ENCODE measurements at regions not wholly inside any gene's neighbourhood (a gene's known extent, or its start where the extent isn't known, plus 50 kb on each side); places are given as distances from the start of the nearest gene placed in this dataset.
A peak's percentile ranks its signal among the peaks of the same experiment; 100 is the strongest.

GRCh38 chr4:73348185-73348584 is 55.9 kb upstream of the ALB start (continued):
- peak; percentile 26; the same call in 1 of the 2 replicates for TF ChIP-seq HMG20A (CRISPR knock-in tag; IDR thresholded peaks at IDR 0.05; ENCODE audit: borderline replicate concordance)
- TF ChIP-seq HNF4A (CRISPR knock-in tag; IDR thresholded peaks at IDR 0.05) = peak; percentile 78
- peak in 1 of 2 experiments; percentile 44; a peak in 1 of 4 replicates for TF ChIP-seq EP300 (IDR thresholded peaks at IDR 0.05; ENCODE audit: low read depth in 2 of 2, low read length in 2 of 2)
- TF ChIP-seq EP300 (CRISPR knock-in tag; IDR thresholded peaks at IDR 0.05; ENCODE audit: borderline replicate concordance) = no peak
- no peak for TF ChIP-seq MEIS2 (CRISPR knock-in tag; IDR thresholded peaks at IDR 0.05)
- peak; percentile 40; the same call in 1 of the 2 replicates for TF ChIP-seq PAXIP1 (CRISPR knock-in tag; conservative IDR thresholded peaks at IDR 0.05)
- 0 out of 2 replicates have a peak, but pooled peaks have one; percentile 39 for TF ChIP-seq ZNF331 (CRISPR knock-in tag; IDR thresholded peaks at IDR 0.05)
- TF ChIP-seq CSRNP1 (CRISPR knock-in tag; IDR thresholded peaks at IDR 0.05) = no peak
- no peak for TF ChIP-seq ZFP36 (IDR thresholded peaks at IDR 0.05; ENCODE audit: borderline replicate concordance, low read depth, low read length, partially characterized antibody)
- no peak for TF ChIP-seq ZFYVE20 (CRISPR knock-in tag; IDR thresholded peaks at IDR 0.05; ENCODE audit: borderline replicate concordance, low read depth)
- no peak for TF ChIP-seq MXI1 (IDR thresholded peaks at IDR 0.05; ENCODE audit: borderline replicate concordance, low read depth, low read length)
- no peak for TF ChIP-seq SOX13 (IDR thresholded peaks at IDR 0.05)
- peak in 1 of 2 experiments; percentile 36; a peak in 1 of 4 replicates for TF ChIP-seq SOX13 (CRISPR knock-in tag; conservative IDR thresholded peaks at IDR 0.05 in 1 of 2, IDR thresholded peaks at IDR 0.05 in 1 of 2)
- no peak for TF ChIP-seq IRF2 (CRISPR knock-in tag; IDR thresholded peaks at IDR 0.05)
- TF ChIP-seq ZNF710 (CRISPR knock-in tag; IDR thresholded peaks at IDR 0.05; ENCODE audit: borderline replicate concordance) = no peak
- peak; percentile 27; the same call in 1 of the 2 replicates for TF ChIP-seq SALL1 (CRISPR knock-in tag; IDR thresholded peaks at IDR 0.05)
- TF ChIP-seq CEBPB (IDR thresholded peaks at IDR 0.05; ENCODE audit: borderline replicate concordance, low read depth, low read length) = peak; percentile 80
- TF ChIP-seq TEAD3 (CRISPR knock-in tag; optimal IDR thresholded peaks at IDR 0.05; ENCODE audit: borderline replicate concordance) = peak; percentile 93
- no peak for TF ChIP-seq MTA1 (CRISPR knock-in tag; IDR thresholded peaks at IDR 0.05; ENCODE audit: borderline replicate concordance)
- TF ChIP-seq ZNF644 (CRISPR knock-in tag; IDR thresholded peaks at IDR 0.05; ENCODE audit: low read depth) = peak; percentile 36; the same call in 1 of the 2 replicates
- peak; percentile 27; the same call in 1 of the 2 replicates for TF ChIP-seq HNF4G (IDR thresholded peaks at IDR 0.05; ENCODE audit: borderline replicate concordance, low read depth, low read length)
- TF ChIP-seq HNF4G (CRISPR knock-in tag; IDR thresholded peaks at IDR 0.05; ENCODE audit: borderline replicate concordance, low read depth) = no peak
- TF ChIP-seq CEBPG (CRISPR knock-in tag; IDR thresholded peaks at IDR 0.05) = peak; percentile 90
- TF ChIP-seq SP140L (CRISPR knock-in tag; IDR thresholded peaks at IDR 0.05; ENCODE audit: borderline replicate concordance) = no peak
- no peak for TF ChIP-seq ZNF841 (CRISPR knock-in tag; IDR thresholded peaks at IDR 0.05; ENCODE audit: borderline replicate concordance)
